H9 (cell line): ENCODE measurements at regions not wholly inside any gene's neighbourhood (a gene's known extent, or its start where the extent isn't known, plus 50 kb on each side); places are given as distances from the start of the nearest gene placed in this dataset.

Experiments used
- DNase-seq: peaks from one replicate; pipeline ENCODE4 v3.0.0-alpha.2; 2017
- H2AFZ ChIP-seq: one replicate; pipeline ENCODE4 v1.6.1; 2013; ENCODE audit warnings: mild to moderate bottlenecking, low read length, control low read depth, moderate library complexity
- H2AK5ac ChIP-seq: 2 replicates; pipeline ENCODE4 v1.6.1; 2013; ENCODE audit warnings: low read length, control low read depth, mixed read lengths; ENCODE audit not compliant: insufficient read length
- H2BK120ac ChIP-seq: one replicate; pipeline ENCODE4 v1.6.1; 2013; ENCODE audit warnings: low read depth, mild to moderate bottlenecking, low read length, control low read depth, inconsistent platforms; ENCODE audit not compliant: poor library complexity, severe bottlenecking
- H2BK12ac ChIP-seq: 2 replicates; pipeline ENCODE4 v1.6.1; 2013; ENCODE audit warnings: low read length, control low read depth, mixed read lengths, low read depth; ENCODE audit not compliant: insufficient read length
- H2BK15ac ChIP-seq: 2 replicates; pipeline ENCODE4 v1.6.1; 2013; ENCODE audit warnings: low read depth, low read length, control low read depth
- H2BK20ac ChIP-seq: one replicate; pipeline ENCODE4 v1.6.1; 2013; ENCODE audit warnings: low read depth, mild to moderate bottlenecking, low read length, control low read depth, inconsistent platforms; ENCODE audit not compliant: poor library complexity, severe bottlenecking
- H2BK5ac ChIP-seq: 2 replicates; pipeline ENCODE4 v1.6.1; 2013; ENCODE audit warnings: low read length, control low read depth, mixed read lengths; ENCODE audit not compliant: insufficient read length
- H3K14ac ChIP-seq: 2 replicates; pipeline ENCODE4 v1.6.1; 2013; ENCODE audit warnings: low read length, control low read depth; ENCODE audit not compliant: insufficient read depth
- H3K18ac ChIP-seq: 2 replicates; pipeline ENCODE4 v1.6.1; 2013; ENCODE audit warnings: low read depth, mild to moderate bottlenecking, mixed read lengths, low read length, control low read depth; ENCODE audit not compliant: insufficient read length
- H3K23ac ChIP-seq: 2 replicates; pipeline ENCODE4 v1.6.1; 2013; ENCODE audit warnings: low read length, control low read depth, mixed read lengths, low read depth; ENCODE audit not compliant: insufficient read length
- H3K23me2 ChIP-seq: 2 replicates; pipeline ENCODE4 v1.6.1; 2013; ENCODE audit warnings: low read depth, mild to moderate bottlenecking, mixed read lengths, low read length, control low read depth; ENCODE audit not compliant: insufficient read length, poor library complexity, severe bottlenecking
- H3K27ac ChIP-seq: 2 replicates; pipeline ENCODE4 v1.5.1; 2013; ENCODE audit warnings: low read length, control low read depth, mixed read lengths, low read depth; ENCODE audit not compliant: insufficient read length
- H3K27me3 ChIP-seq: 2 replicates; pipeline ENCODE4 v1.6.1; 2013; ENCODE audit warnings: low read length, control low read depth, inconsistent platforms; ENCODE audit not compliant: insufficient read depth
- H3K4ac ChIP-seq: 2 replicates; pipeline ENCODE4 v1.6.1; 2013; ENCODE audit warnings: low read depth, mild to moderate bottlenecking, control low read depth, inconsistent platforms, low read length, moderate library complexity
- H3K4me1 ChIP-seq: 2 replicates; pipeline ENCODE4 v1.6.1; 2013; ENCODE audit warnings: low read length, control low read depth, inconsistent platforms; ENCODE audit not compliant: insufficient read depth
- H3K4me2 ChIP-seq: 2 replicates; pipeline ENCODE4 v1.6.1; 2013; ENCODE audit warnings: low read length, control low read depth, mixed read lengths; ENCODE audit not compliant: insufficient read length, insufficient read depth
- H3K56ac ChIP-seq: 2 replicates; pipeline ENCODE4 v1.6.1; 2013; ENCODE audit warnings: low read depth, mild to moderate bottlenecking, mixed read lengths, low read length, control low read depth; ENCODE audit not compliant: insufficient read length
- H3K79me1 ChIP-seq: 2 replicates; pipeline ENCODE4 v1.6.1; 2013; ENCODE audit warnings: low read depth, mild to moderate bottlenecking, moderate library complexity, low read length, control low read depth, inconsistent platforms; ENCODE audit not compliant: insufficient read depth, poor library complexity, severe bottlenecking
- H3K79me2 ChIP-seq: 2 replicates; pipeline ENCODE4 v1.6.1; 2013; ENCODE audit warnings: low read length, control low read depth, inconsistent platforms; ENCODE audit not compliant: insufficient read depth
- H3K9ac ChIP-seq: 2 replicates; pipeline ENCODE4 v1.6.1; 2013; ENCODE audit warnings: low read length, control low read depth, mixed read lengths; ENCODE audit not compliant: insufficient read length; ENCODE audit errors: extremely low read depth
- H3K9me3 ChIP-seq: one replicate; pipeline ENCODE4 v1.6.1; 2013; ENCODE audit warnings: low read depth, low read length, inconsistent platforms; ENCODE audit not compliant: control insufficient read depth
- H3T11ph ChIP-seq: one replicate; pipeline ENCODE4 v1.6.1; 2013; ENCODE audit warnings: mild to moderate bottlenecking, low read length, control low read depth, inconsistent platforms
- H4K20me1 ChIP-seq: one replicate; pipeline ENCODE4 v1.6.1; 2013; ENCODE audit not compliant: control insufficient read depth, insufficient read length, insufficient read depth
- H4K5ac ChIP-seq: 2 replicates; pipeline ENCODE4 v1.6.1; 2013; ENCODE audit warnings: low read depth, mild to moderate bottlenecking, mixed read lengths, low read length, control low read depth; ENCODE audit not compliant: insufficient read length
- H4K8ac ChIP-seq: replicated peaks from 2 replicates; pipeline ENCODE4 v1.6.1; 2013; ENCODE audit warnings: low read length, control low read depth, mixed read lengths, low read depth; ENCODE audit not compliant: insufficient read length
- H4K91ac ChIP-seq: 2 replicates; pipeline ENCODE4 v1.6.1; 2013; ENCODE audit warnings: low read depth, mild to moderate bottlenecking, moderate library complexity, mixed read lengths, low read length, control low read depth; ENCODE audit not compliant: insufficient read length
- H3K27ac Mint-ChIP-seq, 3 experiments: 2 replicates in 2 of 3; 3 replicates in 1 of 3; pipeline ENCODE4 v1.8.0; 2020 to 2021; ENCODE audit warnings: mixed read lengths in 3 of 3, mild to moderate bottlenecking in 1 of 3, moderate library complexity in 1 of 3
- H3K27me3 Mint-ChIP-seq: 2 replicates; pipeline ENCODE4 v1.8.0; 2021; ENCODE audit warnings: low read depth, mild to moderate bottlenecking, moderate library complexity, mixed read lengths
- H3K36me3 Mint-ChIP-seq, 3 experiments: 2 replicates in 2 of 3; 3 replicates in 1 of 3; pipeline ENCODE4 v1.8.0; 2020 to 2021; ENCODE audit warnings: low read depth in 3 of 3, mixed read lengths in 3 of 3; ENCODE audit not compliant: insufficient read depth in 1 of 3
- H3K4me1 Mint-ChIP-seq, 2 experiments: 2 replicates each; pipeline ENCODE4 v1.8.0; 2020; ENCODE audit warnings: mixed read lengths in 2 of 2
- H3K4me3 Mint-ChIP-seq, 2 experiments: 2 replicates in 1 of 2; 3 replicates in 1 of 2; pipeline ENCODE4 v1.8.0; 2020 to 2021; ENCODE audit warnings: mild to moderate bottlenecking in 2 of 2, mixed read lengths in 2 of 2, moderate library complexity in 1 of 2
- H3K9me3 Mint-ChIP-seq, 2 experiments: 2 replicates in 1 of 2; 3 replicates in 1 of 2; pipeline ENCODE4 v1.8.0; 2020; ENCODE audit warnings: mild to moderate bottlenecking in 2 of 2, mixed read lengths in 2 of 2, moderate library complexity in 1 of 2
- CTCF ChIP-seq: fragments of 200-600 bp; sonication (generic); conservative IDR thresholded peaks from 3 replicates; pipeline ENCODE4 v1.8.0; 2021; ENCODE audit warnings: antibody characterized with exemption, mild to moderate bottlenecking
- WGBS: extraction: QIAGEN DNeasy Blood & Tissue Kit; methylation state at CpG from one replicate; pipeline ENCODE4 v1.1.7; 2013; ENCODE audit warnings: missing lambda C conversion rate, low lambda C conversion rate, mixed read lengths; ENCODE audit not compliant: insufficient read length; ENCODE audit errors: extremely low coverage; 5-methylcytosine and 5-hydroxymethylcytosine counted together

- Histone ChIP-seq H4K8ac (no peak overlapping the region), H3K27ac (no peak overlapping the region), H2BK12ac (no peak overlapping the region), H2BK120ac (no peak overlapping the region), H3K79me2 (no peaks in the 10 kb centered on the region), H3K23ac (no peak overlapping the region), H3K14ac (no peak overlapping the region), H2BK20ac (no peak overlapping the region), H3K4me1 (peaks cover 5% of the 10 kb centered on the region; the same call in 1 of the 2 replicates), H4K5ac (no peak overlapping the region), H3K23me2 (no peaks in the 10 kb centered on the region), H3K4me2 (no peak overlapping the region), H4K20me1 (no peaks in the 10 kb centered on the region), H3K27me3 (no peaks in the 10 kb centered on the region), H3K9me3 (no peaks in the 10 kb centered on the region), H3K4ac (no peak overlapping the region), H2AK5ac (no peak overlapping the region), H3K9ac (no peak overlapping the region), H3K18ac (no peak overlapping the region), H3K79me1 (no peaks in the 10 kb centered on the region), H3T11ph (no peak overlapping the region), H3K56ac (no peak overlapping the region), H2BK15ac (no peak overlapping the region), H2BK5ac (no peak overlapping the region), H4K91ac (no peak overlapping the region), H2AFZ (no peak overlapping the region)
- no peak for TF ChIP-seq CTCF
- DNase-seq: no peak
- Mint-ChIP-seq H3K36me3 (no peaks in the 10 kb centered on the region), H3K4me1 (peaks cover 7 to 10% of the 10 kb centered on the region in 2 experiments), H3K9me3 (peaks cover 3% of the 10 kb centered on the region in 2 experiments; a peak in 1 of 5 replicates), H3K27me3 (no peaks in the 10 kb centered on the region), H3K27ac (no peak overlapping the region; a peak in 1 of 7 replicates), H3K4me3 (no peak overlapping the region)
- no CpG with 5 or more reads among the region's 1 CpG for WGBS
Observed at GRCh38 chr1:187516874-187517273, 688.1 kb downstream of the PLA2G4A start.
